Smooth muscle cell of the brain vasculature (primary cell): ENCODE measurements at regions not wholly inside any gene's neighbourhood (a gene's known extent, or its start where the extent isn't known, plus 50 kb on each side); places are given as distances from the start of the nearest gene placed in this dataset.
"Not testable (repeated sequence)": the region's sequence is repeated elsewhere in the genome, so short reads cannot be mapped to it uniquely, and the experiment has no call there.

Source experiments
- DNase-seq: peaks from one replicate; pipeline ENCODE4 v3.0.0-alpha.2; 2012; ENCODE audit warnings: low read depth, low spot score

DNA sequence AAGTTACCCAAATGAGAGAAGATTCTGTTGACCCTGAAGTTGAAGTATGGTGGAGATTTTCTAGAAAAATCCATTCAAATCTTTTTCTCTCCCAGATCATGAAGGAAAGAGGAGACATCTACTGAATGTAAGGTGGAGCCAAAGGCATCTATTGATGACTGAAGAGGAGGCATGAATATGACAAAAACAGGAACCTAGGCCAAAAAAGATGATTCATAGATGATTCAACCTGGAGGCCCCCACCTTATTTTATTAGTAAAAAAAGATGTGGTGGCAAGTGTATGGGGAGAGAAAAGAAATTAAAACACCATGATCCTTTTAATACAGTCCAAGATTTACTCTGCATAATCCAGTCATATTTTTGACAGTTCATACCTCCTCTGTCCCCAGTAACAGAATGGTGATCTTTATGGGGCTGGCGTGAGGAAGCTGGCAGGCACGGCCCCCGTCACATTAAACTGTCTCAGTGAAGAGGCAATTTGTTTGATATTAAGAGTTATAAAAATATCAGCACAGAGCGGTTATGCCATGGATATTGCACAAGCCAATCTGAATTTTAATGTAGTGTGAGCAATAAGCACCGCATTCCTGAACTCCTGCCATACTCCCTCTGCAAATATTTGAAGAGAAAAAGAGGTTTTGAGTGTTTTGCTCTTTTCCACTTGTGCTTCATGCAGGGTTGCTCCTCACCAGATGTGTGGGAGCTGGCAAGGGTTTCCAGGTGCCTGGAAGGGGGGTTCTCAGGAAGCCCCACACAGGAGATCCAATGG lies 94.4 kb downstream of the TRIM43 start:
- DNase-seq: not testable (repeated sequence)

DNA sequence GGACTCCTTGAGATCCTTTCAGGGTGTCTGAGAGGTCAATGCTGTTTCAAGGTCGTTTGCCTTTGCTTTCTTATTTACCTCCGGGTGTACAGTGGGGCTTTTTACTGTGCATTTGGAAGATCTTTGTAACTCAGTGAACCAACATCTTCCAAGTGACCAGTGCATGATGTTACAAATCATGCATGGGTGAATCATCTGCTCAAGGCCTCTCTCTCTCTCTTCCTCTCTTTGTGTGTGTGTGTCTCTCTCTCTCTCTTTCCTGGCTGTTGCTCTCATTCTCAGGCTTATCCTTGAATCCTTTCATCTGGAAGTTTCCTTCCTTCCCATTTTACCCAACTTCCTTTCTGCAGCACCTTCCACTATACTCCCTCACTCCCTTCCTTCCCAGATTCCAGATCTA lies 96.1 kb downstream of the TRIM43 start:
- not testable (repeated sequence) for DNase-seq

DNA sequence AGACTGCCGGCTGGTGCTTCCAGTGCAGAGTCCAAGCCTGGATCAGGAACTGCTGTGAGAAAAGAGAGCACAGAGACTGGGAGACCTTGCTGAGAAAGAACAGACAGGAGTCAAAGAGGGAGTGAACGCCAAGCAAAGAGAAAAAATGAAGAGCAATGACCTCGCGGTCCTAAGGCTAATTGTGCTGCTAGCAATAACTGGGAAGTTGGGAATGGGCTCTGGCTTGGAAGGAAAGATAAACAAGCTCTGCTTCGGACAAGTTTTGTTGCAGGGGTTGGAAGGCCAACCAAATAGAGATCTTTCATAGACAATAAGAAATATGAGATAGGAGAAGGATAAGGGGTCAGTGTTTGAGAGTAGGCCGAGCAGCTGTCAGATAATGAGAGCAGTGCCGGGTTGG lies 99.4 kb downstream of the TRIM43 start:
- not testable (repeated sequence) for DNase-seq

DNA sequence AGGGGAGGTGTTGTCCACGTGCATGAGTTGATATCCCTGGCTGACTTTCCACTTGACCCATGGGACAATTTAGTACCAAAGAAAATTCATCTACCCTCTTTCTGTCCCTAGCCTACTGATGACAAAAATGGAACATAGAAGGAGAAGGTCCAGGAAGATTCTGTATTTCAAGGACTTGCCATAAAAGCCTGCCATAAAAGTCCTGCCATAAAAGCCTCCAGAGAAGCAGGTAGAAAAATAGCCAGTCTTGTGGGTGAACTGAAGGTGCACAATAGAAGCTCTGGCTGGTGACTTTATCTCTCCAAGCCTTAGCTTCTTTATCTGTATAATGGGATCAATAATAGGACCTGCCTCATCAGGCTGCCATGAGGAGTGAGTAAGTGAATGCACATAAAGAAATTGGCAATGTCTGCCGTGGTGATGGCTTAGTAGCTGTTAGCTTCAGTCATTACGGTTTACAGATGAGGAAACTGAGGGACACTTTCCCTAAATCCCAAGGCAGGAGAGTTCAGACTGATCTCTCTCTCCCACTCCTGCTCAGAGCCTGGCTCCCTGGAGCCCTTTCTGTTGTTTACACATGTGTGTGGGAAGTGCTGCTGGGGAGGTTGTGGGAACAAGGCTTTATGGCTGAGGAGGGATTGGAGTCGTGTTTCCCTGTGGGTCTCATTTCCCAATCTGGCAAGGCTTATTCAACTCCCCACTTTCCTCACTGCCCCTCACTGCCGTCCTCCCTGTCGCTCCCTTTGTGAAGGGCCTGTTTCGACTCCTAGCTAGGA lies 101.5 kb downstream of the TRIM43 start:
- DNase-seq: not testable (repeated sequence)

DNA sequence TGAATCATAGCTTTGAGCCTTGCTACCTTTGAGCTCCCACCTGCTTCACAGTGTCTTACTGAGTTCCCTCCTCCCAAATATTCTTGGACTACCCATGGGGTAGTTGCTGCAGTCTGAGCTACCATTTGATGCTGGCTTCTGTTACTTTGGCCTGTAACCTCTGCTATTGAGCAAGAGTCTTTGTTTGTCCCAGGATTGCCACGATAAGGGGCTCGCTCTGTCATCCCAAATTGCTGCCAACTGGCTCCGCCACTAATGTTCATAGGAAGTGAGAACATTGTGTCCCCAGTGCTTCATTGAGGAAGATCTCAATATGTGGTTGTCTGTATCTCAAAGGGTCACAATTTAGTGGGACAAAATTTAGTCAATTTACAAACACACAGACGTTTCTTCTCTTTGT lies 103.8 kb downstream of the TRIM43 start:
- no peak for DNase-seq

DNA sequence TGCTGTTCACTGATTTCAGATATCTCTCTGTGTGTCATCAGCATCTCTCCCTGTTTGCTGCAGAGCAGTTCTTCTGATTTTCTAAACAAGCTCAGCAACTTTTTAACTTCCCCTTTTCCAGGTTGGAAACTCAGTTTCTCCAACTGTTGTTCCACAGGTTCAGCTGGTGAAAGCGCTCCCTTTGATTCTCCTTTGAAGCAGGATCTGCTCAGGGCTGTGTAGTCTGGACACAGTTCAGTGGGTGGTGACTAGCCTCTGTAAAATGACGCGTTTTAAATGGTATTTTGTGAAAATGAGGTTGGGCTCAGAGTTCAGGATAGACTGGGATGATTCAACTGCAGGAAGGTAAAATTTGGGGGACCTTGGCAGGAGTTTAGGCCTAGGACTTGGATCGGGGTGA lies 106.3 kb downstream of the TRIM43 start:
- no peak for DNase-seq

DNA sequence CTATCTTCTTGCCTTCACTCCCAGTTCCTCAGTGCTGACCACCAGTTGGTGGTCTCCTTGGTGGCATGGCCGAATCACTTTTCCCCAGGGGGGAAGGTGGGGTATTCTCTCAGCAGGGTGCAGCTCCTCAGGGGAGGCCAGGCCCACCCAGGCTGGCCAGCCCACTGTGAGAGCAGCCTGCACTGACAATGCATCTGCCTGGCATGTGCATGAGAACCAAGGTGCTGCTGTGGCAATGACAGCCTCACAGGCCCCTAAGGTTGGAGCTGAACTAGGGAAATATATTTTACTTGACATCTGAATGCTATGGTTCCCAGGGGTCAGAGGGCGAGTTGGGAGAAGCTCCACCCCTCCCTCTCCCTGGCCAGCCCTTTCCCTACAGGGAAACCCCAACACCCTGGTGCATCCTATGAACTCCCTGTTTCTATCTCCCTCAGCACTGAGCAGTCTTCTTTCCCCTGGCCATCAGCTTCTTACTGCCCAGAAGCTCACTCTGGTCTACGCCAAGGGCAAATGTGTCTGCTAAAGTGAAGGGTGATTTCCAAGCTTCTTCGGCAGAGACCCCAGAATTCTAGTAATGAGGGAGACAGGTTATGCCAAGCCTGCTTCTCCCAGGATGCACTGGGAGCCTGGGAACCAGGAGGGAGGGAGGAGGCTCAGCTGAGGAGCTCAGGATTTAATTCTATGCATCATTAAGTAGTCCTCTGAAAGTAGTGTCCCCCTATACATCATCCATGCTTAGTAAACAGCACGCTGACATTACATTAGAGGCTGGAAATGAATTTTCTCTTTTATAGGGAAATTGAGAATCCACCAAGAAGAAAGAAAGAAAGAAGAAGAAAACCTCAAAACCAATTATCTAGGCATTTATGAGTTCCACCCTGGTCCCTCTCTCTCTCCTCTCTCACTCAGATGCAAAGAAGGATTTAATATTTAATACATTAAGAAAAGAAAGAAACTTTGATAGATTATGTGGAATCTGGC lies 107.7 kb downstream of the TRIM43 start:
- not testable (repeated sequence) for DNase-seq

DNA sequence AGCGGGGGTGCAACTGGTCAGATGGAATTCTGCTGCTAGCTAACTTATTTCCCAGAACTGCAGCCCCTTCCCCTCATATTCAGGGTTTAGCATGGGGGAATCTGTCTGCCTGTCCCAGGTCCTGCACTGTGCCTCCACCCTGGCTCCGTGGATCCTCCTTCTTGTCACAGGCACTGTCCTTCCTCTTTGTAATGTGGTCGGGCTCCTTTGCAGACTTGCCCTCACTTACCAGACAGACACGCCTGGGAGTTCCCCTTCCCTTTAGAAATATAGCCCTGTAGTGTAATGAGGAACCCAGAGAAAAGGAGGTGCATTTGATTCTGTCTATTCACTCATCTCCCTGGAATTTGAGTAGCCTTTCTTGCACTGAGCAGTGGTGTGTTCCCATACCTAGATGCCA lies 108.7 kb downstream of the TRIM43 start:
- no peak for DNase-seq

DNA sequence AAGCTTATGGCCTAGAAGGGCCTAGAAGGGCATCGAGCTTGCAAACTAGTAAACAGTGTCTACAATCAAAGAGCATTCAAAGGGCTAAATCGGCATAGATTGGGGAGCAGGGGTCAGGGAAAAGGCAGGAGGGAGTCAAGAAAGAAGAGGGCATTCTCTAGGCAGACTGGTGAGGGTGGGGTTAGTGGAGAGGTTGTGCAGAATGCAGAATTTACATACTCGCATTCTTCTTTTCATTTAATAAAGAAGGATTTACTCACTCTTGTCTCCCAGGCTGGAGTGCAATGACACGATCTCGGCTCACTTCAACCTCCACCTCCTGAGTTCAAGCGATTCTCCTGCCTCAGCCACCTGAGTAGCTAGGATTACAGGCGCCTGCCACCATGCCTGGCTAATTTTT lies 110.7 kb downstream of the TRIM43 start:
- DNase-seq: no peak

DNA sequence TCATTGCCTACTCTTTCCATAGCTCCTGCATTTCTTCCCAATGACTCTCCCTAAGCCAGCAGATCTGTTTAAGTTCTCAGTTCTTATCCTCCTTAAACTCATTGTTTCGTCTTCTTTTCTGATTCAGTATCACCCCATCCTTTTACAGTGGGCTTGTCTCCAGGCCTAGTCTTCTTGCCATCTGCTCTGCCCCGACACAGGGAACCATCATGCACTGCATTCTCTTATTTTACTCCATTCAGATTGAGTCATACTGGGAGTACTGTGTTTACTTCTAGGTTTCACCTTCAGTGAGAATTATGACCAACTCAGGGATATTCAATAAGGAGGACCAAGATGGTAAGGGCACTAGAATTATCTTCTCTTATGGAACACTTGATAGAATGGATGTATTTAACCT lies 115.4 kb downstream of the TRIM43 start:
- DNase-seq: not testable (repeated sequence)

DNA sequence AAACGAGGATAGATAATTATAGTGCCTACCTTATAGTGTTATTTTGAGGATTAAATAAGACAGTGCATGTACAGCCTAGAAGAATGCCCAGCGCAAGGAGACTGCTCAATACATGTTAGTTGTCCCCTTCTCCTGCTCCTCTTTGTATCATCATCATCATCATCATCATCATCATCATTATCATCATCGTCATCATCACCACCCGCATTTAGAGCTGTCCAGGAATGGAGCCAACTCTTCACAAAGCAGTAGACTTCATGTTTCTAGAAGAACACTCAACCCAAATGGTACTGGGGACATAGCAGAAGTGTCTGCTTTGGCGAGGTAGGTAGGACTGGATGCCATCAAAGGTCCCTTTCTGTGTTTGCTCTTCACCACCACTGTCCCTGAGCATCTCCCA lies 116.0 kb downstream of the TRIM43 start:
- no peak for DNase-seq

DNA sequence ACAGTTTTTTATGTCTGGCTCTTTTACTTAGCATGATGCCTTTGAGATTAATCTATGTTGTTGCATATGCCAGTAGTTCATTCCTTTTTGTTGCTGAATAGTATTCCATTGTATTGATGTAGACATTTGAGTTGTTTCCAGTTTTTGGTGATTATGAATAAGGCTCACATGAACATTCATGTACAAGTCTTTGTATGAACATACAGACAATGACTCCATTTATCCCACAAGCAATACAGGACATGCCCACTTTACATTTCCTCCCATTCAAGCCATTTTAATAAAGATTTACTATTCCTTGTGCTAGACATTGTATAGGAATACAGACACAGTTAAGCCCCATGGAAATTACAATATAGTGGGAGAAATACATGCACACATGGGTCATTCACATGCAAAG lies 118.0 kb downstream of the TRIM43 start:
- no peak for DNase-seq

DNA sequence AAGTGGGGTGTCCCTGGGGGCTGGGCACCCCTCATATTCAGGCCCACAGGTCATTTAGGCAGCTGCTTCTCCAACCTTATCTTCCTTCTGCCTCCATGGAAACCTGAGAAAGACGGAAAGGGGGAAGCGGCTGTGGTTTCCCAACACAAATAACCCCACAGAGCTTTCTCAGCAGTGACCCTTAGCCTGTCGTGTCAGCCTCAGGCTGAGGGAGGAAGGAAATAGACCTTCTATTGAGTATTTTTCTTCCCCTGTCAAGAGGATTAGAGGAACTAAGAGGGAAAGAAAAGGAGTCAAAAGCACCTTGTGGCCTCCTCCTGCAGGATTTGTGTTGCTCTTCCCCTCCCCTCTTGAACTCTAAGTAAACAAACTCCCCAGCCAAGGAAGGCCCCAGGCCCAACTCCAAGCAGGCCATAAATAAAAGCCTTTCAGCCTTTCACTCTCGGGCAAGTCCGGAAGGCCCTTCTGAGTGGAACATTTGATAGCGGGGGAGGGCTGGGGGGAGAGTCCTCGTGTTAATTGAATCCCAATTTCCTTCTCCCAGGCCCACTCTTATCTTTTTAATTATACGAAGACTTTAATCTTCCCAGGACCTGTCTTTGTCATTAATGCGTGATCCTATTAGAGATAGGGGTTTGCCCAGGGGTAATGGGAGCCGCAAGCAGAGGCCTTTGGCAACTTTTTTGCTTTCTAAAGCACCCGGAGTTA lies 121.8 kb downstream of the TRIM43 start:
- DNase-seq: not testable (repeated sequence)

DNA sequence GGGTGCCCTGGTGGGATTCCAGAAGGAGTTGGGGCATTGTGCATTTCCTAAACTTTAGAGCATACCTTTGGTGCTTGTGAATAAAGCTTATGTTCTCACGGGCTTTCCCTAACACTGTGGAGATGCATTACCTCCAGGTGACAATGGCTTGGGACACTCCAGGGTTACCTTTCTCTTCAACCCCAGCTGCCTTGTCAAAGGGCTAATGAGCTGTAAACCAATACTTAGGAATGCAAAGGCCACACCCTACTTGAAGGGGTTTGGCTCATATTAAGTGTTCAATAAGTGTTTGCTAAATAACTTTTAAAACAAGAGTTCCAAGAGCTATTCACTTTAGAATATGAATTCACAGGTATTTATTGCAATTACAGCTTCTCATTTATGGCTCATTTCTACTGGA lies 122.6 kb downstream of the TRIM43 start:
- DNase-seq: not testable (repeated sequence)

DNA sequence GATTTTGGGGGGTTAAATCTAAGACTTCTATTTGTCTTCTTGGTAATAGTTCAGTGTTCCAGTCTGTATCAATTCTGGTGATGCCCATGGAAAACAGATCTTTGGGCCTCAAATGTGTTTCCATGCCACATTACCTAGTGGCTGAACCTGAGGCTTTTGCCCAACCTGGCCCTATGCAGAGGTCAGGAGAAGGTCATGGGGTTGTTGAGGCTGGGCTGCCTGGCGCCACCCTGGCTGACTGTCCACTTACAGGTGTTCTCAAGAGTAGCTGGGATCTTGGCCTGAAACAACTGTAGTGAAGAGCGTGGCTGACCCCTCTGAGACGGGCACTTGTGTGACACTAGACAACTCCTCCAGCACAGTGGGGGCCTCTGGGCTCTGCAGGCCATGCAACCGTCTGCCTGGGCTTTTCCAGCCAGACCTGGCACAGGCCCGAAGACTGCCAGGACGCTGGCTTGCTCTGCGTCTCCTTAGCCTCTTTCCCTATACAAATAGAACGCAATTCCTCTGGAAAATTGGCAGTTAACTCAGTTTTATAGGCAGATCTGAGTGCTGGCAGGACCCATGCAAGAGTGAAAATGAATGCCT lies 127.8 kb downstream of the TRIM43 start:
- no peak for DNase-seq

DNA sequence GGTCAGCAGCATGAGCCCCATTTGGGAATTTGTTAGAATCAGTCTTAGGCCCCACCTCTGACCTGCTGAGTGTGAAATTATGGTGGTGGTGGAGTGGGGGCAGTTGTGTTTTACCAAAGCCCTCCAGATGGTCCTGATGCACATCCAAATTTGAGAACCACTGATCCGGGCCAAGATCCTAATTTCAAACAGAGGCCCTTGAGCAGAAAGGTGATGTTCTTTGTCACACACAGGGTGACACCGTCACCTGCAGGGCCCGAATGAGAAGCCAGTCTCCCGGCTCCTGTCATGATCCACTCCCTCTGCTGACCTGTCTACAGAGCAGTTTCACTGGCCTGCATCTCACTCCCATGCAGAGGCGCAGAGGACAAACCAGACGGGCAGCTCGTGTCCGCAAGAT lies 129.9 kb downstream of the TRIM43 start:
- no peak for DNase-seq

DNA sequence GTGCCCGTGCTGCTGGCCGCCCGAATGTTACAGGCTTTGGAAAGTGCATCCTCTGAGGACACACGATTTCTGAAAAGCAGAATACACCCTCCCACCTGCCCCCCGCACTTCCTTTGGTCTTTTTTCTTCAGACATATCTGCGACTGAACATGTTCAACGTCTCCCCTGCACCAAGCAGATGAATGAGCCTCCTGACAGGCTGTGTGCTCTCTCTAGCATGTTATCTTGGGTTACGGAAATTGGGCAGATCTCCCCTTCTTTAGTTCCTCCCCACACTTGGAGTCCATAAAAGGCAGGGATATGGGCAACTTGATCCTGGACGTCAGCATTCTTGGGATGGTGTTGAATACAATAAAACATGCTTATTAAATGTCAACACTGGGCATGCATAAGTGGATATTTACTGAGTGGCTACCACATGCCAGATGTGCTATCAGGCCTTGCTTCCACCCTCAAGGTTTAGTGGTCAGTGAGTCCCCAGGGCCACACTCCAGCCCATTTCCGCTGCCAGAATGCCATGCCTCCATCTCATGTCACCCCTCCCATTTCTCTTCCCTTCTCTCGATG lies 130.4 kb downstream of the TRIM43 start:
- DNase-seq: no peak

DNA sequence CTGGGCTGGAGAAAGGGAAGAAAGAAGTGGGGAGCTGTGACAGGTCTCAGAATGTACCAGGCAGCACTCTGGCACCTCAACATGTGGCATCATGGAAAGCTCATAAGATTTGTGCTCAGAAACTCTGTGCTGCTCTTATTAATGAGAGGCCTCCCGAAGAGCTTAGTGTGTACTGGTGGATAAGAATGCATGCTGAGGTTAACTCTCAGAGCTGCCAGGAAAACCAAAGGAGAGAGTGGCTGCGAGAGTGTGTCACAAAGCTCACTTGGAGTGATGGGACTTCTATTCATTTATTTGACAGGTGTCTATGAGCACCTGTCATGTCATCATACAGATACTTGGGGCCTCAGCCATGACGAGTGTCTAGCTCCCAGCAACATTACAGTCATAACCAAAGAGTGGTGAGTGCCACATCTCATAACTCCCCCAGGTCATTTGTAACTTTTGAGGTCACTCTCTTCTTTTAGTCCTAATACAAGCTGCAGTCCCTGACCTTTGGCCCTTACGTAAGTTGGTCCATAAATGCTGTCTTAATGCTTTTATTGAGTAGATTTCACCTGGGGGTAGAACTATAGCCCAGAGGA lies 131.9 kb downstream of the TRIM43 start:
- DNase-seq: not testable (repeated sequence)

DNA sequence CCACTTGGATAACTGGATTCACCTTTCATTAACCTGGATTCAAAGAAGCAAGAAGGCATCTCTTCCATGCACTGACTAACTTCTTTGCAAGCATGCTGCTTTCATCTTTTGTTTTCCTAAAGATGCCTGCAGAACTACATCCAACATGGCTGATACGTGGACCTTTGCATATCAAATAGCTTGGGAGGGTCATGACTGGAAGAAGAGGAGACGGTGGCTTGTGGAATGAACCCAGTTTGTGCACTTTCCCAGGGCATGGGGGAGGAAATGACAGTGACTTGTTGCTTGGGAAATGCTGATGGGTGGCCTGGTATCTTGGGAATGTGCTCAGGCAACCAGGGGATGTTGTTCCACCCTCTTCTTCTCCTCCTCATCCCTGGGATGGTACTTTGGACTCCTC lies 133.4 kb downstream of the TRIM43 start:
- not testable (repeated sequence) for DNase-seq

DNA sequence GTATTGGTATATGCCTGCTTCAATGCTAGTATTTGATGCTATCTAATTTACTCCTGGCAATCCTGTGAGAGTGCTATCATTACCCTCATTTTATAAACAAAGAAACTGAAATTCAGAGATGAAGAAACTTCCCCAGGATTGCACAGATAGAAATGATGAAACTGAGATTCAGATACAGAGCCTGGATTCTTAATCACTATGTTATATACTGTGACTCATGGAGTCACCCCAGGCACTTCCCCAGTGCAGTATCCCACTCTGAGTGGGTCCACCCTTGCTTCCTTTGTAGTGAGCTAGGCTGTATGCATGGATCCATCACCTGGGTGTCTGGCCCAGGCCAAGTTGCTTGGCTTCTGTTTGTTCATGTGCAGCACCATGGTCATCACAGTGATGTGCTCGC lies 133.9 kb downstream of the TRIM43 start:
- DNase-seq: not testable (repeated sequence)
